Inferior parietal cortex (tissue), 1 donor: ENCODE measurements at regions not wholly inside any gene's neighbourhood (a gene's known extent, or its start where the extent isn't known, plus 50 kb on each side); places are given as distances from the start of the nearest gene placed in this dataset.

ENCODE experiments used
- DNase-seq: peaks from one replicate; pipeline ENCODE4 v3.0.0-alpha.2; 2016; ENCODE audit errors: extremely low spot score

- DNase-seq = no peak
These were observed 160.0 kb upstream of the PLEKHA5 start for GRCh38 chr12:18969512-18969911.

GRCh38 chr12:18970603-18971002, 158.9 kb upstream of the PLEKHA5 start:
- no peak for DNase-seq

DNA sequence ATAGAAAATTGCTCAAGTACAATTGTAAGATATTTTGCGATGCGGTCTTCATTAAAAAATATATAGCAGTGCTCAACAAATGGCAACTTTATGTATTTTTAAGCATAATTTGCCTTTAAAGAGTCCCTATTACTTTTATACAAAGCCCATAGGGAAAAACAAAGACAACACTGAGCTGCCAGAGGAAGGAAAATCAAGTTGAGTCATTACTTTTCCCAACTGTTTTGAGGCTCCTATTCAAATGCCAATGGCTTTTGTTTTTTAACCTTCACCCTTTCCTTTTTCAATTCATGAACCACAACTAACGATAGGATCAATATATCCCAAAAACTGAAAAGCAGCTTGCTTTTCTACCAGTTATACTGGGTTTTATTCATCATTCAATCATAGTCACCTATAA, 157.6 kb upstream of the PLEKHA5 start:
- DNase-seq = no peak

- DNase-seq = no peak
These were observed 153.6 kb upstream of the PLEKHA5 start for GRCh38 chr12:18975933-18976332.

- no peak for DNase-seq
These were observed 150.0 kb upstream of the PLEKHA5 start for GRCh38 chr12:18979401-18980126.

- no peak for DNase-seq
These were observed 147.8 kb upstream of the PLEKHA5 start for GRCh38 chr12:18981732-18982131.

DNA sequence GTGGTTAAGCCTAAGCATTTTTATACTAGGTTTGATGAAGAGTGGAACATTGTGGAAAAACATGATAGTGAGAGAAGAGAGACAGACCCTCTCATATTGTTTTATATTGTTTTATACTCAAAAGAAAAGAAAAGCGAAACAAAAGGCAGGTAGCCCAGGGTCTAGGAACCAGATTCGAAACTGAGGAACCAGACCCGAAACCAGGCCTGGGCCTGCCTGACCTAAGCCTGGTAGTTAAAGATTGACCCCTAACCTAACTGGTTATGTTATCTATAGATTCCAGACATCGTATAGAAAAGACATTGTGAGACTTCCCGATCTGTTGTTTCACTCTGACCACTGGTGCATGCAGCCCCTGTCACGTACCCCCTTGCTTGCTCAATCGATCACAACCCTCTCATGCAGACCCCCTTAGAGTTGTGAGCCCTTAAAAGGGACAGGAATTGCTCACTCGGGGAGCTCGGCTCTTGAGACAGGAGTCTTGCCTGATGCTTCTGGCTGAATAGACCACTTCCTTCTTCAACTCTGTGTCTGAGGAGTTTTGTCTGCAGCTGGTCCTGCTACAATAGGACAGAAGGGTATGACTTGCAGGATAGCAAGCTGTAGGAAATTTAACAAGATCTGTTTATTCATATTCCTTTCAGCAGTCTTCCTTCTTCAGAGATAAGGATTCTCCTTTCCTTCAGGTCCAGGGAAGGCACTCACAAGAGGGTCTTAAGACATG, 147.1 kb upstream of the PLEKHA5 start:
- no peak for DNase-seq

DNA sequence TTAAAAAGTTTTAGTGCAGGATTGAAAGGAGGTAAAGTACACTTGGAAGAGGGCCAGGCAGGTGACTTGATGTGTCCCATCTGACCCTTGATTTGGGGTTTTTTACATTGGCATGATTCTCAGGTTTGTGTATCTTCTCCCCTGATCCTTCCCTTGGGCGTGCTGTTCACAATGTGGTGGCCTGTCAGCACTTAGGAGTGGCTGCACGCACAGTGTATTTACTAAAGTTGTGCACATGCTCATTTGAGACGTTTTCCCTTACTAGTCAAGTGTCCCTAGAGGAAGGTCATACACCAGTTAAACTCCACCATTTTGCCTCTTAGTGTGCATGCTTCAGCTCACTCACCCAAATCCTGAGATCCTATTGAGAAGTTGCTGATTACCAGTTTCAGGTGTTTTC, 145.7 kb upstream of the PLEKHA5 start:
- no peak for DNase-seq

GRCh38 chr12:18990856-18991255, 138.7 kb upstream of the PLEKHA5 start:
- DNase-seq = no peak

- DNase-seq = no peak
These were observed 137.2 kb upstream of the PLEKHA5 start for GRCh38 chr12:18992336-18992735.

- DNase-seq = no peak
These were observed 130.9 kb upstream of the PLEKHA5 start for GRCh38 chr12:18998343-18999261.

GRCh38 chr12:19000836-19001235, 128.7 kb upstream of the PLEKHA5 start:
- no peak for DNase-seq

- DNase-seq = no peak
These were observed 127.3 kb upstream of the PLEKHA5 start for GRCh38 chr12:19002216-19002615.

GRCh38 chr12:19003141-19003540, 126.4 kb upstream of the PLEKHA5 start:
- DNase-seq = no peak

GRCh38 chr12:19003987-19004619, 125.4 kb upstream of the PLEKHA5 start:
- no peak for DNase-seq

DNA sequence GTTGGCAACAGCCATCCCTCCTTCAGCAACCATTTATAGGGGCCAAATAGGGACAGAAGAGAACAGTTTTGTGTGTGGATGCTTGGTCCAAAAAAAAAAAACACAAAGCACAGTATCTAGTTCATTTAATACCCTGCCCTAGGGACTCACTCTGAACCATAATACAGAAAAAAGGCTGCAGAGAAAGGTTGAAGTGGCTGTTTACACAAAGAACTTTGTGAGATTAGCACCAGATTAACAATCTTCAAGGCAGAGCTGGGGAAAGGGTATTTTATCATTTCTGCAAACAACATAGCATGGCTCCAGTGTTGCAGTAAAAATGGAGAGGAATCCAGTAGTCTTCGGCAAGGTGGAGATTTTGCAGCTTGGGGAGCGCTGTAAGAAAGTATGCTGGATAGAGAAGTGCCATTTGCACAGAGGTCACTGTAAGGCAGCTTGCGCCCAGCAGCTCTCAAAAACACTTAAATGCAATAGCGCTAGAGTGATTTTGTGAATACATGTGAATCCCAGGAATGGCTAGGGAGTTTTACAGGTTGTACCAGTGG, 124.2 kb upstream of the PLEKHA5 start:
- DNase-seq = no peak

DNA sequence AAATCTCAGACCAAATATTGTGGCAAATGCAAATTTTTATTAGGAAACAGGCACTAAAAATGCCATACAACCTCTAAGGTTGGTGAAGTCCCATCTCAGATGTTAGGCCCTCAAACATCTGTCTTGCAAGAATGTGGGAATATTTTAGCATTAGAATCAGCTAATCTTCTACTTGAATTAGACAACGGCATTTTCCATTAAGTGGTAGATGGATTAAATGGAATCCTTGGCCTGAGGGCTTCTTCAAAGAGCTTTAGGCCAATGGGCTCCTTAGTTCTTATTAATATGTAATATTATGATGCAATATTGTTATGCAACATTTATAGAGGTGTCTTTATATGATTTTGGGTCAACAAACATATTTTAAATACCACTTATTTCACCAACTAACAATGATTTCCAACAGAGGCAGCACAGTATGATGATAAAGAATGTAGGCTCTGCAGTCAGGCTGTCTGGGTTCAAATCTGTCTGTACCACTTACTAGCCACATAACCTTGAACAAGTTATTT, 122.9 kb upstream of the PLEKHA5 start:
- no peak for DNase-seq

DNA sequence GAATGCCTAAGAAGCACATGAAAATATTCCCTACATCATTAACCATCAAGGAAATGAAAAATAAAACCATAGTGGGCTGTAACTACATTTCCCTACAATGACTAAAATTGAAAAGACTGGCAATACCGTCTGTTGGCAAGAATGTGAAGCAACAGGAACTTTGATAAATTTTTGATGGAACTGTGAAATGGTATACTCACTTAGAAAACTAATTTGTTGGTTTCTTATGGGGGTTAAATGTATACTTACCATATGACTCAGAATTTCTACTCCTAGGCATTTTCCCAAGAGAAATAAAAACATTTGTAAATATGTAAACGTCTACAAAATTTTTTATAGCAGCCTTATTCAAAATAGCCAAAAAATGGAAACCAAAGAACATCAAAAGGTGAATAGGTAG, 121.4 kb upstream of the PLEKHA5 start:
- DNase-seq = no peak

GRCh38 chr12:19010087-19010486, 119.4 kb upstream of the PLEKHA5 start:
- no peak for DNase-seq

DNA sequence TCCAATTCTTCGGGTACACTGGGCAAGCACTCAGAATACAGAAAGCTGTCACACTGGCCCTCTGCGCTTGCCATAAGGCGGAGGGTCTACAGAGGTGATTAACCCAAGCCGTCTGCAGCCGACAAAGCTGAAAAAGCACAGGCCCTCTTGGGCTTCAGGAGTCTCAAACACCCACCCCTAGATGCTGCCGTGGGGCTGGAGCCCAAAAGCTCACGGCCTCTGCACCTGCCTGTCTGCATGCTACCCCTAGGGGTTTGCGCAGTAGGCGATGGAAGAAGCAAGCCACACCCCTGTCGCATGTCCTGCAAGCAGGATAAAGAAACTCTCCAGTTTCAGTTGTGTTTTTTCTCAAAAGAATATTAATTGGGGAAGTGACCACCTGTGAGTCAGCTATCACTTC, 118.8 kb upstream of the PLEKHA5 start:
- DNase-seq = no peak

- DNase-seq = no peak
These were observed 116.6 kb upstream of the PLEKHA5 start for GRCh38 chr12:19012965-19013364.
